GM12878 (cell line): ENCODE measurements at regions not wholly inside any gene's neighbourhood (a gene's known extent, or its start where the extent isn't known, plus 50 kb on each side); places are given as distances from the start of the nearest gene placed in this dataset.
"Not testable (repeated sequence)": the region's sequence is repeated elsewhere in the genome, so short reads cannot be mapped to it uniquely, and the experiment has no call there.

Experiments used
- ATF2 ChIP-seq: IDR thresholded peaks from 2 replicates; pipeline ENCODE4 v1.6.1; 2012; ENCODE audit warnings: low read length, inconsistent platforms
- CTCF ChIP-seq, 3 experiments: IDR thresholded peaks in 2 of 3; conservative IDR thresholded peaks in 1 of 3; 2 replicates each; pipeline ENCODE4 v1.5.1; 2011; ENCODE audit warnings: low read depth in 3 of 3, low read length in 3 of 3, mild to moderate bottlenecking in 3 of 3, control low read depth in 2 of 3, moderate library complexity in 2 of 3, inconsistent platforms in 1 of 3, mixed read lengths in 1 of 3; ENCODE audit not compliant: control insufficient read depth in 2 of 3, insufficient read depth in 1 of 3; ENCODE audit errors: extremely low read depth in 1 of 3
- EGR1 ChIP-seq, 2 experiments: IDR thresholded peaks; 1 replicate in 1 of 2; 2 replicates in 1 of 2; pipeline ENCODE4 v1.6.1; 2011 to 2012; ENCODE audit warnings: low read depth in 2 of 2, low read length in 2 of 2, borderline replicate concordance in 1 of 2, mild to moderate bottlenecking in 1 of 2, moderate library complexity in 1 of 2
- EZH2 ChIP-seq: IDR thresholded peaks from 2 replicates; pipeline ENCODE4 v1.6.1; 2012; ENCODE audit warnings: low read depth, mild to moderate bottlenecking, control low read depth, inconsistent platforms, low read length, borderline replicate concordance; ENCODE audit not compliant: control insufficient read depth
- JUNB ChIP-seq: IDR thresholded peaks from 2 replicates; pipeline ENCODE4 v1.6.1; 2016; ENCODE audit warnings: antibody characterized with exemption, mild to moderate bottlenecking
- MTA2 ChIP-seq: fragments of 450-650 bp; IDR thresholded peaks from 2 replicates; pipeline ENCODE4 v1.6.1; 2016; ENCODE audit warnings: low read depth, mild to moderate bottlenecking, moderate library complexity
- MXI1 ChIP-seq: fragments of 150-350 bp; IDR thresholded peaks from 2 replicates; pipeline ENCODE4 v1.6.1; 2011; ENCODE audit warnings: low read depth, mild to moderate bottlenecking, inconsistent platforms, low read length, improper control_type of control experiment
- NR2C2 ChIP-seq: IDR thresholded peaks from 2 replicates; pipeline ENCODE4 v1.6.1; 2011; ENCODE audit warnings: borderline replicate concordance, low read depth; ENCODE audit not compliant: control insufficient read depth, insufficient read length
- RCOR1 ChIP-seq: conservative IDR thresholded peaks from 2 replicates; pipeline ENCODE4 v1.6.1; 2012; ENCODE audit warnings: low read depth, low read length, improper control_type of control experiment
- SIN3A ChIP-seq: IDR thresholded peaks from 2 replicates; pipeline ENCODE4 v1.6.1; 2012; ENCODE audit warnings: low read depth, low read length, improper control_type of control experiment
- TCF7 ChIP-seq: IDR thresholded peaks from 2 replicates; pipeline ENCODE4 v1.6.1; 2014; ENCODE audit warnings: antibody characterized with exemption, borderline replicate concordance
- TF ChIP-seq, protein P1 (sequence below): IDR thresholded peaks from 2 replicates; pipeline ENCODE4 v1.6.1; 2012; ENCODE audit warnings: mild to moderate bottlenecking, low read depth, low read length
- TF ChIP-seq, protein P2 (sequence below): IDR thresholded peaks from 2 replicates; pipeline ENCODE4 v1.6.1; 2011; ENCODE audit warnings: low read depth, mild to moderate bottlenecking, low read length, moderate library complexity, borderline replicate concordance; ENCODE audit errors: extremely low read depth

GRCh38 chr9:67555874-67556273, 302.9 kb upstream of the ANKRD20A1 start:
- TF ChIP-seq, protein P1, sequence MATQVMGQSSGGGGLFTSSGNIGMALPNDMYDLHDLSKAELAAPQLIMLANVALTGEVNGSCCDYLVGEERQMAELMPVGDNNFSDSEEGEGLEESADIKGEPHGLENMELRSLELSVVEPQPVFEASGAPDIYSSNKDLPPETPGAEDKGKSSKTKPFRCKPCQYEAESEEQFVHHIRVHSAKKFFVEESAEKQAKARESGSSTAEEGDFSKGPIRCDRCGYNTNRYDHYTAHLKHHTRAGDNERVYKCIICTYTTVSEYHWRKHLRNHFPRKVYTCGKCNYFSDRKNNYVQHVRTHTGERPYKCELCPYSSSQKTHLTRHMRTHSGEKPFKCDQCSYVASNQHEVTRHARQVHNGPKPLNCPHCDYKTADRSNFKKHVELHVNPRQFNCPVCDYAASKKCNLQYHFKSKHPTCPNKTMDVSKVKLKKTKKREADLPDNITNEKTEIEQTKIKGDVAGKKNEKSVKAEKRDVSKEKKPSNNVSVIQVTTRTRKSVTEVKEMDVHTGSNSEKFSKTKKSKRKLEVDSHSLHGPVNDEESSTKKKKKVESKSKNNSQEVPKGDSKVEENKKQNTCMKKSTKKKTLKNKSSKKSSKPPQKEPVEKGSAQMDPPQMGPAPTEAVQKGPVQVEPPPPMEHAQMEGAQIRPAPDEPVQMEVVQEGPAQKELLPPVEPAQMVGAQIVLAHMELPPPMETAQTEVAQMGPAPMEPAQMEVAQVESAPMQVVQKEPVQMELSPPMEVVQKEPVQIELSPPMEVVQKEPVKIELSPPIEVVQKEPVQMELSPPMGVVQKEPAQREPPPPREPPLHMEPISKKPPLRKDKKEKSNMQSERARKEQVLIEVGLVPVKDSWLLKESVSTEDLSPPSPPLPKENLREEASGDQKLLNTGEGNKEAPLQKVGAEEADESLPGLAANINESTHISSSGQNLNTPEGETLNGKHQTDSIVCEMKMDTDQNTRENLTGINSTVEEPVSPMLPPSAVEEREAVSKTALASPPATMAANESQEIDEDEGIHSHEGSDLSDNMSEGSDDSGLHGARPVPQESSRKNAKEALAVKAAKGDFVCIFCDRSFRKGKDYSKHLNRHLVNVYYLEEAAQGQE = not testable (repeated sequence)
- not testable (repeated sequence) for TF ChIP-seq SIN3A; CTCF (IDR thresholded peaks at IDR 0.05 in 2 of 3, conservative IDR thresholded peaks at IDR 0.05 in 1 of 3; ENCODE audit: control insufficient read depth in 2 of 3, extremely low read depth in 1 of 3, insufficient read depth in 1 of 3, low read depth in 3 of 3, low read length in 3 of 3); NR2C2; EGR1 (IDR thresholded peaks at IDR 0.05; ENCODE audit: borderline replicate concordance in 1 of 2, low read depth in 2 of 2, low read length in 2 of 2); JUNB; ATF2; MTA2; EZH2; MXI1; TCF7; RCOR1
- TF ChIP-seq, protein P2, sequence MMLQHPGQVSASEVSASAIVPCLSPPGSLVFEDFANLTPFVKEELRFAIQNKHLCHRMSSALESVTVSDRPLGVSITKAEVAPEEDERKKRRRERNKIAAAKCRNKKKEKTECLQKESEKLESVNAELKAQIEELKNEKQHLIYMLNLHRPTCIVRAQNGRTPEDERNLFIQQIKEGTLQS = not testable (repeated sequence)
